ENCODE measurements at regions not wholly inside any gene's neighbourhood (a gene's known extent, or its start where the extent isn't known, plus 50 kb on each side); places are given as distances from the start of the nearest gene placed in this dataset.

DNA sequence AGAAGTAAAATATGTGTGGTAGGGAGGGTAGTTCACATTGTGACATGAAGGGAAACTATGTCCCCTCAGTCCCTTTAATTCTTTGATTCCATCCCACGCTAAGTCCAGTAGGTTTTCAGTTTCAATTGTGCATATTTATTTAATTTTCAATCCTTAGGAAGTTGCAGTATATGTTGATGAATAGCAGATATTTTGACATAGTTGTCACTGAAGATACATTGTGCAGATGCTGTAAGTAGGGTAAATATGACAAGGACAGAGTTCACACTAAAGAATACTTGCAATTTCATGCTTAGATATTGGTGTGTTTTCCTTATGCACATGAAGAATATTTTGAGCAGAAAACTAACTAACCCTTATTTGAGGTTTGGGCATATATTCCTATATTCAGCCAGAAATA, 595.4 kb upstream of the MIR17HG start:
- Histone ChIP-seq H3K27me3 (ENCODE audit: control insufficient read depth, insufficient read depth, low read length) (no peaks in the 10 kb centered on the region), H3K4me3 (ENCODE audit: low read depth, low read length) (no peak overlapping the region), H3K36me3 (ENCODE audit: control insufficient read depth, insufficient read depth, low read length) (no peaks in the 10 kb centered on the region), H3K9me3 (ENCODE audit: control insufficient read depth, insufficient read depth, low read length) (no peaks in the 10 kb centered on the region), H3K4me1 (ENCODE audit: control insufficient read depth, insufficient read depth, low read length) (no peaks in the 10 kb centered on the region), H3K27ac (ENCODE audit: low read depth, low read length) (no peak overlapping the region)
- no CpG with 5 or more reads among the region's 1 CpG for WGBS (ENCODE audit: insufficient coverage)
- DNase-seq (ENCODE audit: low read depth in 4 of 6, low spot score in 6 of 6) = no peak

DNA sequence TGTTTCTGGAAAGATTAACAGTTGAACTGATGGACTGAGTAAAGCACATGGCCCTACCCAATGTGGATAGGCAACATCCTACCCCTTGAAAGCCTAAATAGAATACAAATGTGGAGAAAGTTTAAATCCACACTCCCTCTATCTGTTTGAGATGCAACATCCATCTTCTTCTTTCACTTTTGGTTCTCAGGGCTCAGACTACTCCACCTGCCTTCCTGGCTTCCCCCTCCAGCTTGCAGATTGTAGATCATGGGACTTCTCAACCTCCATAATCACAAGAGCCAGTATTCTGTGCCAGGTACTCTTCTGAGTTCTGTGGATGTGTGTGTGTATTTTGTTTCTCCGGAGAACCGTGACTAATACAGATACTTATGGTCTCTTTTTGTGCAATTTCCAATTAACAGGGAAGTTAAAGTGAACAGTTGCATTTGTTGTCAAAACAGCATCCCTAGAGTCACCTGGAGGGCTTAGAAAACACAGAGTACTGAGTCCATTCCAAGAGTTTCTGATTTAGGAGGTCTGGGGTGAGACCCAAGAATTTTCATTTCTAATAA, 590.3 kb upstream of the MIR17HG start:
- no peak overlapping the region for H3K4me3 ChIP-seq (ENCODE audit: low read depth, low read length)
- no peaks in the 10 kb centered on the region for H3K27me3 ChIP-seq (ENCODE audit: control insufficient read depth, insufficient read depth, low read length)
- H3K27ac ChIP-seq (ENCODE audit: low read depth, low read length) = peak overlapping the region; percentile 6
- peak in 3 of 6 donors; percentile 20 to 67 (median 34) for DNase-seq (ENCODE audit: low read depth in 4 of 6, low spot score in 6 of 6)
- no peaks in the 10 kb centered on the region for H3K9me3 ChIP-seq (ENCODE audit: control insufficient read depth, insufficient read depth, low read length)
- no CpG with 5 or more reads among the region's 2 CpGs for WGBS (ENCODE audit: insufficient coverage)
- H3K4me1 ChIP-seq (ENCODE audit: control insufficient read depth, insufficient read depth, low read length) = no peaks in the 10 kb centered on the region
- H3K36me3 ChIP-seq (ENCODE audit: control insufficient read depth, insufficient read depth, low read length) = no peaks in the 10 kb centered on the region

DNA sequence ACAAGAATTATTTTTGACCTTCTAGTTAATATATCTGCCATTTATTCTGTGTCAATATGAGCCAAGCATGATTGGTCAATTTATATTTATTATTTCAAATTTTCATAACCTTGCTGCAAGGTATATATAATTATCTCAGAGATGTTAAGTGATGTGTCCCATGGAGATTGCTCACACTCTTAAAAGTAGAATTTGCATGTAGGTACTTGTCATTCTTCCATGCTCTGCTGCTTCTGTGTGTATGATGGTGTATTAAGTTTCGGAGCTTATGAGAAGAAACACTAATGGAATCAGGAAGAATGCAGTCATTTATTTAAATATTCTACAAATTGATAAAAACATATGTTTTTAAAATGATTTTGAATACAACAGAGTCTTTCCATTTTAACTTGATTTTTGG, 586.8 kb upstream of the MIR17HG start:
- no peak overlapping the region for H3K27ac ChIP-seq (ENCODE audit: low read depth, low read length)
- H3K4me1 ChIP-seq (ENCODE audit: control insufficient read depth, insufficient read depth, low read length) = no peaks in the 10 kb centered on the region
- DNase-seq (ENCODE audit: low read depth in 4 of 6, low spot score in 6 of 6) = no peak
- no peak overlapping the region for H3K4me3 ChIP-seq (ENCODE audit: low read depth, low read length)
- no peaks in the 10 kb centered on the region for H3K36me3 ChIP-seq (ENCODE audit: control insufficient read depth, insufficient read depth, low read length)
- H3K27me3 ChIP-seq (ENCODE audit: control insufficient read depth, insufficient read depth, low read length) = no peaks in the 10 kb centered on the region
- no peaks in the 10 kb centered on the region for H3K9me3 ChIP-seq (ENCODE audit: control insufficient read depth, insufficient read depth, low read length)
- WGBS (ENCODE audit: insufficient coverage) = no CpG with 5 or more reads among the region's 1 CpG

DNA sequence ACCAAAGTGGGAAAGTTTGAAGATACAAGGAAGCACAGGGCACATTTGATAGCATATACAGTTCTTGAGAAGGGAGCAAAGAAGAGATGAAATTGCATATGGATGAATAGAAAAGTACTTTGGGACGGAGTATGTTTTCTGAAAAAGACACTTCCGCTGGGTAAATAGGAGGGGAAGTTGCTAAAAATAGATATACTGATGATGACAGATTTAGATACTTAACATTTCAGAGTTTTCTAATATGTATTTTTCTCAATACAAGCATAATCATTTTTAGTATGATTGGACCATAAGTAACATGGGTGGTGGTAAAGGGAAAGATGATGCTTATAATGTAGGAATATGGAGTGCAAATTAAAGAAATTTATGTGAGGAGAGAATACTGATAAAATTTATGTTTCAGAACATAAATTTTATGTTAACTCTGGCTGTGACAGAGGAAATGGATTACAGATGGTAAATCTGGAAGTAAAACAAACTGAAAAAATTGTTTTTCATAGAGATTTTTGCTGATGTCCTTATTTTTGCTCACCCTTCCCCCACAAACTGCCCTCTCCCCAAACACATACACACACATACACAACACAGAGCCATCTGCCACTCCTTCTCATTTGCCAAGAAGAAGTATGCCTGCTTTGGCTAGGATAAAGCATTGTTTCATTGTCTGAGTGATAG, 583.9 kb upstream of the MIR17HG start:
- no peaks in the 10 kb centered on the region for H3K9me3 ChIP-seq (ENCODE audit: control insufficient read depth, insufficient read depth, low read length)
- H3K36me3 ChIP-seq (ENCODE audit: control insufficient read depth, insufficient read depth, low read length) = no peaks in the 10 kb centered on the region
- no peak overlapping the region for H3K4me3 ChIP-seq (ENCODE audit: low read depth, low read length)
- no peaks in the 10 kb centered on the region for H3K4me1 ChIP-seq (ENCODE audit: control insufficient read depth, insufficient read depth, low read length)
- DNase-seq (ENCODE audit: low read depth in 4 of 6, low spot score in 6 of 6) = peak in 2 of 6 donors; percentile 29 to 66
- no peak overlapping the region for H3K27ac ChIP-seq (ENCODE audit: low read depth, low read length)
- H3K27me3 ChIP-seq (ENCODE audit: control insufficient read depth, insufficient read depth, low read length) = no peaks in the 10 kb centered on the region
- no CpG with 5 or more reads among the region's 2 CpGs for WGBS (ENCODE audit: insufficient coverage)

DNA sequence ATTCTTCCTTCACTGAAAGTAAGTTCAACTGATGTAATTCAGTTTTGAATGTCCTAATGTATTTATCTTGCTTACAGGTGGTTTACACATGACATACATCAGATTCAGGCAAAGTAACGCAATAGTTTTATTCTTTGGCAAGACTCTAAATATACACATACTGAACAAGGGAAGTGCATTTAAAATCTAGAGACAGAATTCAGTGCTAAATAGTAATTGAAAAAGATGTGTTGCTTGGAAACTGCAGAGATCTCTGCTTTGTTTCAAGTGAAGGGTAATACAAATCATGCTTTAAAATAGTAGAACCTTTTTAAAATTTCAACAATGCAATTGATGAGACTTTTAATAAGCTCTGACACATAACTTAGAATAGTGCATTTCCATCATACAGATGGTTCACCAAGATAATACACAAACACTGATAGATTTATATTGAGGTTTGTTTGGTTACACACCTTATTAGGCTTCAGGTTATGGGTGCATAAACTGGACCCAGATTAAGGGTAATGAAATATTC, 581.0 kb upstream of the MIR17HG start:
- Histone ChIP-seq H3K36me3 (ENCODE audit: control insufficient read depth, insufficient read depth, low read length) (no peaks in the 10 kb centered on the region), H3K4me1 (ENCODE audit: control insufficient read depth, insufficient read depth, low read length) (no peaks in the 10 kb centered on the region), H3K9me3 (ENCODE audit: control insufficient read depth, insufficient read depth, low read length) (no peaks in the 10 kb centered on the region), H3K4me3 (ENCODE audit: low read depth, low read length) (no peak overlapping the region), H3K27ac (ENCODE audit: low read depth, low read length) (no peak overlapping the region), H3K27me3 (ENCODE audit: control insufficient read depth, insufficient read depth, low read length) (no peaks in the 10 kb centered on the region)
- DNase-seq (ENCODE audit: low read depth in 4 of 6, low spot score in 6 of 6) = no peak
- WGBS (ENCODE audit: insufficient coverage) = no CpG with 5 or more reads among the region's 1 CpG

DNA sequence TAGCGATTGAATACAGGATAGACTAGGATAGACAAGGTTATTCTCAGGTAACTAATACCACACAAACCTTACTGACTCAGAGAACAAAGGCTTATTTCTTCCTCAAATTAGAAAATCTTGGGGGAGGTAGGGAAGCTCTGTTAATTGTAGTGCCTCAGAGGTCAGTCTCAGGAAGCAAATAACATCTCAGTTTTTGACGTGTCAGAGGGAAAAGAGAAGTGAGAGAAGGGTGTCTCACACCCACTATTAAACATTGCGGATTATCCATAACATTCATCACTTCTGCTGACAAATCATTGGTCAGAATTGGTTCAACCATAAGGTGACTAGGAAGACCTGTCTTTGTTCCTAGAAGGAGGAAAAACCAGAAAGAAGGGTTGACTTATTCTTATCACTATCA, 579.4 kb upstream of the MIR17HG start:
- H3K4me3 ChIP-seq (ENCODE audit: low read depth, low read length) = no peak overlapping the region
- no peaks in the 10 kb centered on the region for H3K36me3 ChIP-seq (ENCODE audit: control insufficient read depth, insufficient read depth, low read length)
- no CpG with 5 or more reads among the region's 3 CpGs for WGBS (ENCODE audit: insufficient coverage)
- no peak overlapping the region for H3K27ac ChIP-seq (ENCODE audit: low read depth, low read length)
- H3K4me1 ChIP-seq (ENCODE audit: control insufficient read depth, insufficient read depth, low read length) = no peaks in the 10 kb centered on the region
- no peaks in the 10 kb centered on the region for H3K27me3 ChIP-seq (ENCODE audit: control insufficient read depth, insufficient read depth, low read length)
- no peaks in the 10 kb centered on the region for H3K9me3 ChIP-seq (ENCODE audit: control insufficient read depth, insufficient read depth, low read length)
- DNase-seq (ENCODE audit: low read depth in 4 of 6, low spot score in 6 of 6) = no peak

DNA sequence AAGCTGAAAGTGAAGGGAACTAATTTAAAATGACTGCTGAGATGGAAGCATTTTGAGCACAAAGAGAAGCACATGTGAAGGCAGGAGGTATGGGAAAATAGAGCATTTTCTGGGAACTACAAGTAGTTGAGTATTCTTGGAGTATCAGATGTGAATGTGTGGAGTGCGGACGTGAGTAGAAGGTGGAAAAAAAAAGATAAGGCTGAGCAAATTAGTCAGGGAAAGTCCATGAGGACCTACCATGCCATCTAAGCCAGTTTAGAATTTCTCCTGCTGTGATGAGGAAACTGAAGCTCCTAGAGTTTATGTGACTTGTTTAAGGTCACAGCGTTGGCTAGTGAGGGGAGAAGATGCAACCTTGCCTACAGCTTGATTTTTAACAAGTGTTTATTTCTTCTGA, 578.1 kb upstream of the MIR17HG start:
- Histone ChIP-seq H3K4me3 (ENCODE audit: low read depth, low read length) (no peak overlapping the region), H3K27ac (ENCODE audit: low read depth, low read length) (no peak overlapping the region), H3K4me1 (ENCODE audit: control insufficient read depth, insufficient read depth, low read length) (no peaks in the 10 kb centered on the region), H3K9me3 (ENCODE audit: control insufficient read depth, insufficient read depth, low read length) (no peaks in the 10 kb centered on the region), H3K27me3 (ENCODE audit: control insufficient read depth, insufficient read depth, low read length) (no peaks in the 10 kb centered on the region), H3K36me3 (ENCODE audit: control insufficient read depth, insufficient read depth, low read length) (no peaks in the 10 kb centered on the region)
- DNase-seq (ENCODE audit: low read depth in 4 of 6, low spot score in 6 of 6) = no peak
- 100% methylated on average over 2 of the region's 3 CpGs for WGBS (ENCODE audit: insufficient coverage)

DNA sequence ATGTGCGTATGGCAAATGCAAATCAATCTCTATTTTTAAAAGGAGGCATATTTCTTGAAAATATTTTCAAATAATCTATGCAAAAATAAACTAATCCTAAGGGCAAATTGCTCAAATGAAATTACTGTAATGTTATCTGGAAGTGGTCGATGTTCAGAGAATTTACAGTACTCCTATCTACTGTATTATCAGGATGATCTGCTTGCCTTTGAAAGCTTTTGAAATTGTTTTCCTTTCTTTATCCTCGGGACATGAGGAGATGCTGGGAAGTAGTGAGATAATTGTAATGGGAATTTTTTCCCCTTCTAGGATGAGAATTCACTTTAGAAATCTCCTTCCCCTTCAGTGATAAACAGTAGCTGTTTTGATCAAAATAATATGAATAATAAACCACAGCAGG, 577.2 kb upstream of the MIR17HG start:
- Histone ChIP-seq H3K27ac (ENCODE audit: low read depth, low read length) (no peak overlapping the region), H3K27me3 (ENCODE audit: control insufficient read depth, insufficient read depth, low read length) (no peaks in the 10 kb centered on the region), H3K36me3 (ENCODE audit: control insufficient read depth, insufficient read depth, low read length) (no peaks in the 10 kb centered on the region), H3K4me1 (ENCODE audit: control insufficient read depth, insufficient read depth, low read length) (no peaks in the 10 kb centered on the region), H3K9me3 (ENCODE audit: control insufficient read depth, insufficient read depth, low read length) (no peaks in the 10 kb centered on the region), H3K4me3 (ENCODE audit: low read depth, low read length) (no peak overlapping the region)
- no CpG with 5 or more reads among the region's 3 CpGs for WGBS (ENCODE audit: insufficient coverage)
- no peak for DNase-seq (ENCODE audit: low read depth in 4 of 6, low spot score in 6 of 6)

DNA sequence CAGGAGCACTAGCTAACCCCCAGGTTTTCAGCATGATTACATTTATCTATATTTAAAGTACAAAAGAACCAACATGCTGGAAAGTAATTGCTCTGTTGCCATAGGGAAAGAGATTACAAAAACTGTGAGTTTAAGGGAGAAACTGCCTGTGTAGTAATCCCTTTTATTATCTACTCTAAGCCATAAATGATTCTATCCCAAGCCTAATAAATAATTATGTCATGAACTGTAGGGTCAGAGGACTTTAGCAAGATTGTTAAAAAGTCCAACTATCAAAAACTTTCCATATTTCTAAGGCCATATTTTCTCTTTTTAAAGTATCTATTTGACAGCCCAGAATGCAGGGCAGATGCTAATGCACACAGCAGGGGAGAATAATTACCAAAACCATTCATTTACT, 573.8 kb upstream of the MIR17HG start:
- H3K27me3 ChIP-seq (ENCODE audit: control insufficient read depth, insufficient read depth, low read length) = no peaks in the 10 kb centered on the region
- no peaks in the 10 kb centered on the region for H3K36me3 ChIP-seq (ENCODE audit: control insufficient read depth, insufficient read depth, low read length)
- DNase-seq (ENCODE audit: low read depth in 4 of 6, low spot score in 6 of 6) = peak in 1 of 6 donors; percentile 37
- H3K9me3 ChIP-seq (ENCODE audit: control insufficient read depth, insufficient read depth, low read length) = no peaks in the 10 kb centered on the region
- H3K27ac ChIP-seq (ENCODE audit: low read depth, low read length) = no peak overlapping the region
- H3K4me3 ChIP-seq (ENCODE audit: low read depth, low read length) = no peak overlapping the region
- H3K4me1 ChIP-seq (ENCODE audit: control insufficient read depth, insufficient read depth, low read length) = no peaks in the 10 kb centered on the region

DNA sequence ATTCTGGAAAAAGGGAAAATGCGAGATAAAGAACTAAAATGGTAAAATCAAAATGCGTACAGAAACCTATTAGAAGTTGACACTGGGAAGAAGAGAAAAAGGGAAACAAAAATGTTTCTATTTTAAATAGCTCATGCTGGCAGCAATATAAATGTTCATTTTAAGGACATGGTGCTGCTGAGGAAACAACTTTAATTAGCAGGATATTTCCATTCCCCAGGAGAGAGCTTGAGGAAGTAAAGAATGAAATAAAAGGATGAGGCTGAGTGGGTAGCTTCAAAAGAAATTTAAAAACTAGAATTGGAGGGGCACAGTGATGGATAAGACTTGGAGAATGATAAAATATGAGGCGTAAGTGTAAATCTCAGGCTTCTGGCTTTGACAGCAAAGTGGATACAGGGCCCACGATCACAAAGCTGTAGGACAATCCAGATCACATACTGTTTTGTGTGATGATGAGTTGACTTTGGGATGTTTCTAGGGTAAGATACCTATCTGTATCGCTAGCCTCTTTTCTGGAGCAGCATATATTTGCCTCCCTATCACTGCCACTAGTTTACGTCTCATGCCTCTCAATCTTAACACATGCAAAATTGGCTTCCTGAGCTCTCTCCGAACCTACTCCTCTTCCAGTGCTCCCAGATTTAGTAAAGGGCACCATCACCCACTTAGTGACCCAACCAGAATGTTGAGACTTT, 571.3 kb upstream of the MIR17HG start:
- H3K4me3 ChIP-seq (ENCODE audit: low read depth, low read length) = no peak overlapping the region
- H3K27me3 ChIP-seq (ENCODE audit: control insufficient read depth, insufficient read depth, low read length) = no peaks in the 10 kb centered on the region
- H3K4me1 ChIP-seq (ENCODE audit: control insufficient read depth, insufficient read depth, low read length) = no peaks in the 10 kb centered on the region
- H3K36me3 ChIP-seq (ENCODE audit: control insufficient read depth, insufficient read depth, low read length) = no peaks in the 10 kb centered on the region
- H3K9me3 ChIP-seq (ENCODE audit: control insufficient read depth, insufficient read depth, low read length) = no peaks in the 10 kb centered on the region
- DNase-seq (ENCODE audit: low read depth in 4 of 6, low spot score in 6 of 6) = peak in 1 of 6 donors; percentile 55
- WGBS (ENCODE audit: insufficient coverage) = 90% methylated on average over 6 of the region's 7 CpGs
- H3K27ac ChIP-seq (ENCODE audit: low read depth, low read length) = no peak overlapping the region

Measured in spinal cord (tissue), 9 donors.